HUES64 (cell line): ENCODE measurements at regions not wholly inside any gene's neighbourhood (a gene's known extent, or its start where the extent isn't known, plus 50 kb on each side); places are given as distances from the start of the nearest gene placed in this dataset.
"Not testable (repeated sequence)": the region's sequence is repeated elsewhere in the genome, so short reads cannot be mapped to it uniquely, and the experiment has no call there.

ENCODE experiments used
- H3K27ac ChIP-seq: 2 replicates; pipeline ENCODE4 v1.7.0; 2013; ENCODE audit warnings: low read depth, low read length, inconsistent platforms
- H3K27me3 ChIP-seq: 2 replicates; pipeline ENCODE4 v1.6.1; 2013; ENCODE audit warnings: mild to moderate bottlenecking, low read length; ENCODE audit not compliant: insufficient read depth
- H3K36me3 ChIP-seq: 2 replicates; pipeline ENCODE4 v1.6.1; 2013; ENCODE audit warnings: mild to moderate bottlenecking, low read length; ENCODE audit not compliant: insufficient read depth
- H3K4me1 ChIP-seq: 2 replicates; pipeline ENCODE4 v1.6.1; 2013; ENCODE audit warnings: mild to moderate bottlenecking, low read length, moderate library complexity; ENCODE audit not compliant: insufficient read depth
- H3K4me3 ChIP-seq: 2 replicates; pipeline ENCODE4 v1.5.1; 2013; ENCODE audit warnings: mild to moderate bottlenecking, low read length, moderate library complexity
- H3K9ac ChIP-seq: 2 replicates; pipeline ENCODE4 v1.6.1; 2013; ENCODE audit warnings: mild to moderate bottlenecking, low read depth, low read length
- H3K9me3 ChIP-seq: 2 replicates; pipeline ENCODE4 v1.6.1; 2013; ENCODE audit warnings: low read depth, low read length; ENCODE audit not compliant: insufficient read depth
- WGBS: fragments of 150-250, 120-280 bp; methylation state at CpG from one replicate; pipeline ENCODE4 v1.1.7; 2013; ENCODE audit warnings: missing lambda C conversion rate; 5-methylcytosine and 5-hydroxymethylcytosine counted together

DNA sequence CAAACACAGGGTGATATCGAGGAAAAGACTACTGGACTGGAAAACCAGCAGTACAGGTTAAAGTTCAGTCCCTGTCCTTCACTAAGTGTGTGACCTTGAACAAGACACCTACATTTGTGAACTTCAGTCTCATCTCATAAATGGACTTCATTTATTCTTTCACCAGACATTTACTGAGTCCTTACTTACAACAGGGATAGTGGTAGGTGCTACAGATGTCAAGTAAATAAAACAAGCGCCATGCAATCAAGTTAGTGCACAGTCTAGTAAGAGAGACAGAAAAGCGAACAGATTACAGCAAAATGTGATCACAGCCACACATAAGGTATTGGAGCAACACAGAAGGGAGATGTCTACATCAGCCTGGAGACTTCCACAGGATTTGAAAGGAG is 413.2 kb downstream of the ACTL7B start:
- Histone ChIP-seq H3K27ac (no peak overlapping the region), H3K4me3 (no peak overlapping the region), H3K36me3 (no peaks in the 10 kb centered on the region), H3K4me1 (no peaks in the 10 kb centered on the region), H3K9ac (no peak overlapping the region), H3K27me3 (no peaks in the 10 kb centered on the region), H3K9me3 (no peaks in the 10 kb centered on the region)
- WGBS: 97% methylated on average over 3 of the region's 3 CpGs

DNA sequence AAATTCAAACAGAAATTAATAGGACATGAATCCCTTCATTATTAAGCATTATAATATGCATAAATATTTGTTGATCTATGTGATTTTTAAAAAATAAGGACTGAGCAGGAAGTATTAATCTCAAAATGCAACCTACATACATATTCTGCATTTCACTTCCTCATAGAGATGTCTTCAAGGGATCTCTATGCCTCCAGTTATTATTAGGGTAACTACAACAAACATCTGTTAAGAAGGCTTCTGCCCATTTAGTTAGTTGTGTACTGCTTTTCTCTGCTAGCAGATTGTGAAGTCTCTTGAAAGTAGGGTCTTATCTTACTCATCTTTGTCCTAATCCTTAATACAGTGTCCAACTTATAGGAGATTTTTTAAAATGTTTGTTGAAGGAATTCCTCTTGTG is 414.1 kb downstream of the ACTL7B start:
- Histone ChIP-seq H3K9me3 (no peaks in the 10 kb centered on the region), H3K4me1 (no peaks in the 10 kb centered on the region), H3K4me3 (no peak overlapping the region), H3K9ac (no peak overlapping the region), H3K27ac (no peak overlapping the region), H3K36me3 (no peaks in the 10 kb centered on the region), H3K27me3 (no peaks in the 10 kb centered on the region)

DNA sequence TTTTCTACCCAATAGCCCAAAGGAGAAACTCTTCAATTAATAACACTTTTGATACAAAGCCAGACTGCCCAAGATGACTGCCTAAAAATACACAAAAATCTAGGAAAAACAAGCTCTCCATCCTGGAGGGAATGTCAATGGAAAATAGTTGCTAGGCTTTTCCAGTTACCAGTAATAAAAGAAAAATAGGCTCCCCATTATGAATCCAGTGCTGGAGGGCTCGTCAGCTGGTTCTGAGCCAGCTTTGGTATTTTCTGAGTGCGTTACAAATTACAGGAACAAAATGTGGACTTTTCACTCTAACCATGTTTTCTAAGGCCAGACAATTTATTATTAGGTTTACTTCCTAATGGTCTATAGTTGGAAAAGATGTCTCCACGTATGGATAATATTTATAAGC is 414.5 kb downstream of the ACTL7B start:
- no peaks in the 10 kb centered on the region for H3K36me3 ChIP-seq
- H3K4me3 ChIP-seq: no peak overlapping the region
- H3K9me3 ChIP-seq: no peaks in the 10 kb centered on the region
- no peak overlapping the region for H3K9ac ChIP-seq
- H3K27ac ChIP-seq: no peak overlapping the region
- WGBS: 87% methylated on average over 2 of the region's 3 CpGs
- no peaks in the 10 kb centered on the region for H3K27me3 ChIP-seq
- H3K4me1 ChIP-seq: no peaks in the 10 kb centered on the region

DNA sequence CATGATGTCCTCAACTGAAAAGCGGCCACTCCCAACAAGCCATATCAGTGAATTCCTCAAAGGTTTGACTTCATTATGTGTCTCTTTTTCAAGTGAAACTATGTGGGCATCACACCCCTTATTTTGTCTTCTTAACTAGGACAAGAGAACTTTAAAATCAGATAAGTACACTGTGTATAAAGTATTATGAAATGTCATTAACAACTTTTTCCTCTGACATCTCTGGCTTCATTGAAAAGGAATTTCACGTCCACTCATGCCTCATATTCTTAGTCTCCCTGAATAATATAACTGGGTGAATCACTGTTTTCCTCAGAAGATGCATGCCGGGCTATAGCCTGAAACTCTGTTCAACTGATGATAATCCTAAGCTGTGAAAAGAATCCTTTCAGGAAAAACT is 415.8 kb downstream of the ACTL7B start:
- Histone ChIP-seq H3K4me1 (no peaks in the 10 kb centered on the region), H3K9me3 (no peaks in the 10 kb centered on the region), H3K27me3 (no peaks in the 10 kb centered on the region), H3K4me3 (no peak overlapping the region), H3K27ac (no peak overlapping the region), H3K36me3 (no peaks in the 10 kb centered on the region), H3K9ac (no peak overlapping the region)
- WGBS: 96% methylated on average over 3 of the region's 3 CpGs

DNA sequence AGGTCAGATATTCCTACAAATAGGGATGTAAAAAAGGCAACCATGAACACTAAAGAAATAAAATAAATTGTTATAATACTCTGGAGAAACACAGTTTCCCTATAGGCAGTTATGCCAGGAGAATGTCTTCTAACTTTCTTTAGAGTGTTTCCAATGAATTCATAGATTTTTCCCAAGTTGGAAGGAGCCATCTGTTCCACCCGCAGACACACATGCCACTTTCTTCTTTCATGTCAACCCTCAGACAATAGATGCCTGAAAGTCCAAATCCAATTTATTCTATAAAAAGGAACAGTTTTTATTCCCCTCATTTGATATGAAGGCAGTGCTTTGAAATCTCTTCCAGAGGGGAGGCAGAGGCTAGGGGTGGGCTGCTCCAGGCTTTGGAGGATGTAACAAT is 418.1 kb downstream of the ACTL7B start:
- H3K9ac ChIP-seq: no peak overlapping the region
- H3K27ac ChIP-seq: no peak overlapping the region
- H3K4me3 ChIP-seq: no peak overlapping the region
- H3K36me3 ChIP-seq: no peaks in the 10 kb centered on the region
- H3K9me3 ChIP-seq: no peaks in the 10 kb centered on the region
- no peaks in the 10 kb centered on the region for H3K4me1 ChIP-seq
- H3K27me3 ChIP-seq: no peaks in the 10 kb centered on the region
- WGBS: 94% methylated on average over 1 of the region's 1 CpG

DNA sequence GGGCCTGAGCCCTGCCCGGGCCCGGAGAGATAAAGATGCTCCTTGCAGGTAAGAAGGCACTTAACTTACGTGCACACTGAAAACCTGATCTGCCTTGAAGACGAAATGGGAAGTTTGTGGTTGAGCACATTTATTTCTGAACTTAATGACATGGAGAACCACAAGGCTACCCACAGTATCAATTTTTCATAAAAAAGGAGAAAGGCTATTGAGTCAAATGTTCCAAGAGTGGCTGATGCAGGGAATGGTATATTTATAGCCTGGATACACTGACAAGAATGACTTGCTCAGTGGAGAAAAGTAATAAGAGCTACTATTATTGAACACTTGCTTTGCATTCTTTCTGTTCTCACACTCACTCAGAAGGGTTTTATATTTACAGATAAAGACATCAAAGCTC is 419.3 kb downstream of the ACTL7B start:
- Histone ChIP-seq H3K4me3 (no peak overlapping the region), H3K27ac (no peak overlapping the region), H3K9ac (no peak overlapping the region), H3K27me3 (no peaks in the 10 kb centered on the region), H3K36me3 (no peaks in the 10 kb centered on the region), H3K9me3 (no peaks in the 10 kb centered on the region; the same call in 1 of the 2 replicates), H3K4me1 (no peaks in the 10 kb centered on the region)
- WGBS: 93% methylated on average over 4 of the region's 4 CpGs

DNA sequence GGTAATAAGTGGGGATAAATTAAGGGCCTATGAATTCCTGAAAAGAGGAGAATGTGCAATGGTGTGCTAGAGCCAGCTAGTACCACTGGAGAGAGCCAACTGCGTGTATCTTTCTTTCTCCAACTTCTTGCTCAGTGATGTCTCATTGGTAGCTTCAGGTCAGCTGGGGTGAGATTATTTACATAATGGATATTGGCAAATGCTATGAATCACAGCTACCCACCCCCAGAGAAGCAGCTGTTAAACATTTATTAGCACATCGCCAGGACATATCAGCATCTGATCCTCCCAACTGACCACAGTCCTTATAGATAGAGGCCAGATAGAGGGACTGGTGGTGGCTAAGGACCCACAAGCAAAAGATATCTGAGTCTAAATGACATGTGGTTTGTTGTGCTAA is 421.3 kb downstream of the ACTL7B start:
- no peaks in the 10 kb centered on the region for H3K27me3 ChIP-seq
- no peak overlapping the region for H3K4me3 ChIP-seq
- no peak overlapping the region for H3K27ac ChIP-seq
- no peaks in the 10 kb centered on the region for H3K4me1 ChIP-seq
- no peak overlapping the region for H3K9ac ChIP-seq
- H3K36me3 ChIP-seq: no peaks in the 10 kb centered on the region
- H3K9me3 ChIP-seq: peaks cover 5% of the 10 kb centered on the region; the same call in 1 of the 2 replicates
- WGBS: 94% methylated on average over 2 of the region's 2 CpGs

DNA sequence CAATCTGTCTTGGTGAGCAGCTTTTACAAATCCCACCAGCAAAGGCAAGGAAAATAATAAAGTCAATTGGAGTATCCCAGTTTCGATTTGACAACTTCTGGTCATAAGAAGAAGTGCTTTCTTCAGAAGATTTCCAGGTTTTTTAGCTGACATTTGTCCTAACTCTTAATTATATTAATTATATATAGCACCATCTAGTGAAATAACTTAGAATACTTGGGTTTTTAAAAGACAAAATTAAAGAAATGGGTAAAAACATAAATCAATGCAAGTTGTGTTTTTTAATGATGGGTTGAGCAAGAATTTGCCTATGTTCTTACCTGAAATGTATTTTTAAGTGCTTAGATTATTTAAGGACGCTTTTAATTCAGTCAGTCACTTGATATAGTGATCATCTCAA is 421.8 kb downstream of the ACTL7B start:
- no peak overlapping the region for H3K9ac ChIP-seq
- H3K27ac ChIP-seq: no peak overlapping the region
- H3K4me3 ChIP-seq: no peak overlapping the region
- WGBS: 87% methylated on average over 2 of the region's 2 CpGs
- H3K27me3 ChIP-seq: no peaks in the 10 kb centered on the region
- H3K36me3 ChIP-seq: no peaks in the 10 kb centered on the region
- H3K9me3 ChIP-seq: peaks cover 5% of the 10 kb centered on the region; the same call in 1 of the 2 replicates
- no peaks in the 10 kb centered on the region for H3K4me1 ChIP-seq

DNA sequence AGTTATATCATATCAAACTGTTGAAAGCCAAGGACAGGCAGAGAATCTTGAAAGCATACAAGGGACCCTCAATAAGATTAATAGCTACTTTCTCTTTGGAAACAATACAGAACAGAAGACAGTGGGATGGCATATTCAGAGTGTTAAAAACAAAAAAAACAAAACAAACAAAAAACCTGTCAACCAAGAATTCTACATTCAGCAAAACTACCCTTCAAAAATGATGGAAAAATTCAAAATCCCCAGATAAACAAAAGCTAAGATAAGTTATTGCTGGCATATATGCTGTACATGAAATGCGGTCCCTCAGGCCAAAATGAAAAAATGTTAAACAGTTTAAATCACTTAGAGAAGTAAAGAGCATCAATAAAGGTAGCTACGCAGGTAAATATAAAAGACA is 425.1 kb downstream of the ACTL7B start:
- WGBS: 100% methylated on average over 1 of the region's 2 CpGs
- H3K27ac ChIP-seq: no peak overlapping the region
- H3K9ac ChIP-seq: no peak overlapping the region
- H3K27me3 ChIP-seq: no peaks in the 10 kb centered on the region
- no peaks in the 10 kb centered on the region for H3K36me3 ChIP-seq
- no peak overlapping the region for H3K4me3 ChIP-seq
- H3K4me1 ChIP-seq: no peaks in the 10 kb centered on the region
- peaks cover 5% of the 10 kb centered on the region; the same call in 1 of the 2 replicates for H3K9me3 ChIP-seq

DNA sequence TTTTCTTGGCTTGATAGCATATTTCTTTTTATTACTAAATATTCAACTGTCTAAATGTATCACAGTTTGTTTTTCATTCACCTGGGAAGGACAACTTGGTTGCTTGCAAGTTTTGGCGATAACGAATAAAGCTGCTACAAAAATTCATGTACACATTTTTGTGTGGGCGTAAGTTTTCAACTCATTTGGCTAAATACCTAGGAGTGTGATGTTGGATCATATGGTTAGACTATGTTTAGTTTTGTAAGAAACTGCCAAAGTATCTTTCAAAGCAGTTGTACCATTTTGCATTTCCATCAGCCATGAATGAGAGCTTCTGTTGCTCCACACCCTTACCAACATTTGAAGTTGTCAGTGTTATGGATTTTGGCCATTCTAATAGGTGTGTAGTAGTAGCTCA is 428.0 kb downstream of the ACTL7B start:
- Histone ChIP-seq H3K27ac (no peak overlapping the region), H3K36me3 (no peaks in the 10 kb centered on the region), H3K27me3 (no peaks in the 10 kb centered on the region), H3K9ac (no peak overlapping the region), H3K4me1 (no peaks in the 10 kb centered on the region), H3K4me3 (no peak overlapping the region), H3K9me3 (peaks cover 5% of the 10 kb centered on the region; the same call in 1 of the 2 replicates)
- 97% methylated on average over 3 of the region's 3 CpGs for WGBS

DNA sequence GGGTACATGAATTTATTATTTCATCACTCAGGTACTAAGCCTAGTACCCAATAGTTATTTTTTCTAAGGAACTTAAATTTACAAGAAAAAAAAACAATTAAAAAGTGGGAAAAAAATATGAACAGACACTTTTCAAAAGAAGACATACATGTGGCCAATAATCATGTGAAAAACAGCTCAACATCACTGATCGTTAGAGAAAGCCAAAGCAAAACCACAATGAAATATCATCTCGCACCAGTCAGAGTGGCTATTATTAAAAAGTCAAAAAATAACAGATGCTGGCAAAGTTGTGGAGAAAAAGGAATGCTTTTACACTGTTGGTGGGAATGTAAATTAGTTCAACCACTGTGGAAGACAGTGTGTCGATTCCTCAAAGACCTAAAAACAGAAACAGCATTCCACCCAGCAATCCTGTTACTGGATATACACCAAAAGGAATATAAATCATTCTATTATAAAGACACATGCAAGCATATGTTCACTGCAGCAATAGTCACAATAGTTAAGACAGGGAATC is 429.3 kb downstream of the ACTL7B start:
- 92% methylated on average over 3 of the region's 3 CpGs for WGBS
- not testable (repeated sequence) for H3K36me3 ChIP-seq

DNA sequence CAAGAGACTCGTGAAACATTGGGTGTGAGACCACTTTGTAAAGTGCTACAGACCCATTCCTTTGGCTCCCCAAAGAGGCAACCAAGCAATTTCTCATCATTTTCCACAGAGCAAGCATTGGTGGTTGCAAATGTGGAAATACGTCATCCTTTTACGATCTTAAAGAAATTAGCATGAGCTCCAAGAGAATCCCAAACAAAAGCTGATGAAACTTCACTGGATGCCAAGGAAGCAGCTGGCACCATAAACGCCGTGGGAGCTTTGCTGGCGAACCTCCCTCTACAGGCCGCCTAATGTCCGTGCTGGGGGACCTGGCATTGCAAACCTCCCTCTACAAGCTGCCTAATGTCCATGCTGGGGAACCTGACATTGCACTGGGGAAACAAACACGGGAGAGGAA is 432.4 kb downstream of the ACTL7B start:
- Histone ChIP-seq H3K36me3 (no peaks in the 10 kb centered on the region), H3K27ac (no peak overlapping the region), H3K4me3 (no peak overlapping the region), H3K9me3 (no peaks in the 10 kb centered on the region), H3K4me1 (no peaks in the 10 kb centered on the region), H3K27me3 (no peaks in the 10 kb centered on the region), H3K9ac (no peak overlapping the region)
- 94% methylated on average over 9 of the region's 9 CpGs for WGBS

More for the DNA sequence above, 429.3 kb downstream of the ACTL7B start:
- H3K27ac ChIP-seq, H3K4me1 ChIP-seq, H3K9ac ChIP-seq, H3K27me3 ChIP-seq, H3K4me3 ChIP-seq, H3K9me3 ChIP-seq: not testable (repeated sequence)
